D721Med (cell line): ENCODE measurements at regions not wholly inside any gene's neighbourhood (a gene's known extent, or its start where the extent isn't known, plus 50 kb on each side); places are given as distances from the start of the nearest gene placed in this dataset.

Experiments
- DNase-seq: peaks from one replicate; pipeline ENCODE4 v3.0.0; 2011; ENCODE audit warnings: low spot score; ENCODE audit not compliant: insufficient read length
- FAIRE-seq: peaks from 2 replicates; lab custom pipeline; 2011; peaks lifted over from hg19 to GRCh38; lab: Jason Lieb, UNC
- CTCF ChIP-seq: IDR thresholded peaks from 2 replicates; pipeline ENCODE4 v1.5.1; 2012; ENCODE audit warnings: mild to moderate bottlenecking, control low read depth; ENCODE audit not compliant: insufficient read depth; ENCODE audit errors: missing control alignments

GRCh38 chr12:124464830-124465229 is 102.6 kb downstream of the NCOR2 start:
- FAIRE-seq: no peak

GRCh38 chr12:124464062-124464461 is 103.3 kb downstream of the NCOR2 start:
- TF ChIP-seq CTCF: no peak
- no peak for FAIRE-seq
- no peak for DNase-seq

More at GRCh38 chr12:124464830-124465229, 102.6 kb downstream of the NCOR2 start:
- no peak for TF ChIP-seq CTCF
- DNase-seq: no peak

DNA sequence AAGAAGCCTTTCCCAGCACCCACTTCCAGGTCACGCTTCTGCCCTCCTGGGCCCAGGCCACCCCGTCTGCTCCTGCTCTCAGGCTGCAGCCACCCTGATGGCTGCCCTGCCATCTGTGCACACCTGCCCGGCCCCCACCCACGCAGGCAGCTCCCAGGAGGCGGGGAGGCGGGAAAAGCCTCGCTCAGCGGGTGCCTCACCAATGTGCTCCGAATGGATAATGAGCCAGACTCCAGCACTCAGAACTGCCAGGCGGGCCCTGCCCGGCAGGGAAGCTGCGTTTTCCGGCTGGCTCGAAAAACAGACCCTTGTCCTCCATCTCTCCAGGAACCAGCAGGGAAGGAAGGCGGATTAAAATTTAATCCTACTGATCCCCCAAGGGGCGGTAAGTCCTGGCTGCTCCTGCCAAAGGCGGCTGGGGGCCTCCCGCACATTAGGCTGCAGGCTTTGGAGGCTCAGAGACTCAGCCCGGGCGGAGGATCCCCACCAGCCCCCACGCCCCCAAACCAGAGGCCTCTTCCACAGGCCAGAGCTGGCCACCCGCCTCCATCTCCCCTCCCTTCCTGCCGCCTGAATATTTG is 104.0 kb downstream of the NCOR2 start:
- TF ChIP-seq CTCF: no peak
- peak; percentile 78 for DNase-seq
- no peak for FAIRE-seq

GRCh38 chr12:124462750-124463149 is 104.7 kb downstream of the NCOR2 start:
- no peak for TF ChIP-seq CTCF
- DNase-seq: no peak
- FAIRE-seq: no peak

GRCh38 chr12:124461851-124462623 is 105.4 kb downstream of the NCOR2 start:
- DNase-seq: no peak
- FAIRE-seq: no peak
- no peak for TF ChIP-seq CTCF

- FAIRE-seq: no peak
- TF ChIP-seq CTCF: no peak
Observed at GRCh38 chr12:124461241-124461673, 106.2 kb downstream of the NCOR2 start.

DNA sequence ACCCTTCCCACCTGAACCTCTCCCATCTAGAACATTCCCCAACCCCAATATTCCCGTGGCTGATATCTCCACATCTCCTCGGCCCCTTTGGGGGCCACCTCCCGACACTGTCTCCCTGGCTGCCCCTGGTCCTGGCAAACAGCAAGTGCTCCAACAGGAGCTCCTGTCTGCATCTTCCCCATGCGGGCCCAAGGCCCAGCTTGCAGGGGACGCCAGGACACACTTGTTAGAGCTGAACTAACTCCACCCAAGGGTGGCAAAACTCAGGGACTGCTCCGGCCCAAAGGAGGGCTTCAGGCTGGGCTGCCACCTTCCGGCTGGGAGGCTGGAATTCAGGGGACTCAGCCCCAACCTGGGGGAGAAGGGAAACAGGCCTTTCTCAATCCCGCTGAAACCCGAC is 106.6 kb downstream of the NCOR2 start:
- FAIRE-seq: no peak
- no peak for TF ChIP-seq CTCF
- DNase-seq: no peak

More at GRCh38 chr12:124461241-124461673, 106.2 kb downstream of the NCOR2 start:
- no peak for DNase-seq
